ENCODE measurements at regions not wholly inside any gene's neighbourhood (a gene's known extent, or its start where the extent isn't known, plus 50 kb on each side); places are given as distances from the start of the nearest gene placed in this dataset.

DNA sequence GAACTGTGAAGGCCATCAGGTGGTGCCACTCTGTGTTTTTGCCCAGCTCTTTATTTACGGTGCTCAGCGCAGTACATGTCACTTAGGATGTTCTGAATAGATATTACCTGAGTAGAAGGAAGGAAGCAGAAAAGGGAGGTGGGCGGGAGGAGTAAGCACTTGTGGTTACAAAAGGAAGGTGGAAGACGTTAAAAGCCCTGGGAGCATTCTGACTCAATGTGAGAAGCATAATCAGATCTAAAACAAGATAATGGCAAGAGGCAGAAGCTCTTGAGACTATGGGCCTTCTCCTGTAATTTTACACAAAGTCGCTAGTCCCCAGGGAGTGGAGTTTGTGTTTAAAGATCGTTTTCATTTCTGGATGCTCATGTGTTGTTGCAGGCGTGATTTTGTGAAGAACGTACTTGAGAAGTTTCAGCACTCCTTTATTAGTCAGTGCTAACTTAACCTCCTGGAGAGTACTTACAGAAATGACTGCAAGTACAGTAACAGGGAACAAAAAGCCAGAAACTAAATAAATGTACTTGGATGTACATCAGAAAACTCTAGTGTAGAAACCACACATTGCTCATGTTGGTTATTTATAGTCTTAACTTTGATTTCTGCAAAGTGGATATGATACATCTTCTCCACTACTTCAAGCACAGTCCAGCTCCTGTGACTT, 1523.5 kb downstream of the AACS start:
- DNase-seq (ENCODE audit: low spot score), result no peak

- DNase-seq (ENCODE audit: low spot score), result no peak
Observed at GRCh38 chr12:126591533-126591932, 1526.3 kb downstream of the AACS start.

GRCh38 chr12:126601184-126602170, 1536.2 kb downstream of the AACS start:
- no peak for DNase-seq (ENCODE audit: low spot score)

DNA sequence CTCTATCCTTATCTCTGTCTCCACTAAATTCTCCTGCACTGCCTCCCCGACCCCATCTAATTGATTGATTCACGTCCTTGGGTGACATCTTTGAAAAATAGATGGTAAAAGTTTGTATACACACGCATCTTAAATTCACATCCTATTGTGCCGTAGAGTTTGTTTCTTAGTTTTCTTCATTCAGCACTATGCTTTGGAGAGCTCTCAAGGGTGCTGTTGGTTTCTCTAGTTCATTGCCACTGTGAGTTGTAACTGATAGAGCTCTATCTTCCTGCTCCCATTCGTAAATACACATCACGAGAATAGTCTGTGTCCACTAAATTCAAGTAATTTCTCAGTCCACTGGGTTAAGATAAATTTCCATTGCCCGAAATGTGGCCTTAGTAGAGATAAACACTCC, 1537.4 kb downstream of the AACS start:
- no peak for DNase-seq (ENCODE audit: low spot score)

GRCh38 chr12:126607157-126607556, 1541.9 kb downstream of the AACS start:
- DNase-seq (ENCODE audit: low spot score), result no peak

DNA sequence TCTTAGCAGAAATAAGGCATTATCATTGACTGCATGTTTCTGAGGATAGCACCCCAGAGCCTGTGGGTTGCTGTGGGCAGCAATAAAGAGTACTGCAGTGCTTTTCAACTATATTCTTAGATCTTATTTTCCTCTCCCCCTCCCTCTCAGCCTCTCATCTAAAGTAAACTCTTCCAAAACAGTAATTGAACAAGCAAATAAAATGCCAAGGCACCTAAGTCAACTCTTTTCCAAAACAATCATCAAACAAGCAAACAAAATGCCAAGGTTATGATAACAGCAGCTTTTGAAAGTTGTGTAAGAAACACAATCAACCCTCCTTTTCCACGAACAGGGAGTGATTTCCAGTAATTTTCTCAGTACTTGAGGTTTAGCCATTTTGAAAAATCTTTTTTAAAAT, 1542.6 kb downstream of the AACS start:
- DNase-seq (ENCODE audit: low spot score), result no peak

GRCh38 chr12:126608607-126609175, 1543.5 kb downstream of the AACS start:
- DNase-seq (ENCODE audit: low spot score), result no peak

GRCh38 chr12:126616441-126616840, 1551.2 kb downstream of the AACS start:
- no peak for DNase-seq (ENCODE audit: low spot score)

- DNase-seq (ENCODE audit: low spot score), result no peak
Observed at GRCh38 chr12:126617312-126617711, 1552.1 kb downstream of the AACS start.

GRCh38 chr12:126627596-126627995, 1562.4 kb downstream of the AACS start:
- no peak for DNase-seq (ENCODE audit: low spot score)

GRCh38 chr12:126636821-126637220, 1571.6 kb downstream of the AACS start:
- no peak for DNase-seq (ENCODE audit: low spot score)

GRCh38 chr12:126644236-126645020, 1579.2 kb downstream of the AACS start:
- no peak for DNase-seq (ENCODE audit: low spot score)

DNA sequence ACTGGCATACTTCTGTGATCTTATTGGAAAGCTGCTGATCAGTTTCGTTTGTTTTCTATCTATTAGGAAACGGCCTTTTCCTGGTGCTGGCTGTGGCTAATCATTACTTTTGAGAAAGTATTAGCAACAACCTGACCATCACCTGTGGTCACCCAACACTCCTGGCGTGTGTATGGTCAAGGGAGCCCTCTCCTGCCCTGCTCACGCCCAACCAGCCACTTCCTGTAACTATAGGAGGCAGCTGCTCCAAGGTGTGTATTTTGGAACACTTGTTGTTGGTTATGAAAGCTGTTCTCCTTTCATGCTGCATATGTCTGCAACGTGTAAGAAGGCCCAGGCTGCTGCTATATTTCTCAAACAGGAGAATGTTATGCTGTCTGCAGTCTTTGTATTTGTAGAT, 1582.8 kb downstream of the AACS start:
- DNase-seq (ENCODE audit: low spot score), result no peak

DNA sequence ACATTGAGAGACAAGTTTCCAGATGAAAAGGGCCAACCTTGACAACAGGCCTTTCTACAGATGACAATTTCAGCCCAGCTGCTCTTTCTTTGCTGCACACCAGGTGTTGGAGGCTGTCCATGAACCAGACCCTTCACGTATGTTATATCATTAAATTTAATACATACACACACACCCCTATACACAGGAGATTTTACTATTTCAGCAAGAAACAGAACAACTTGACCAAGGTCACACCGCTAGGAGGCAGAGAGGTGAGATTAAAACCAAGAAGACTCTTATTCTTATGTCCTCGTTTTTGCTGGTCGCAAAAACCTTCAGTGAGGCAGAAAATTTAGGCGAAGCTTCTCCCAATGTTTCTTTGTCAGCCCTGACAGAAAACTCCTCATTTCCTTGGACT, 1585.9 kb downstream of the AACS start:
- no peak for DNase-seq (ENCODE audit: low spot score)

- peak; percentile 10 for DNase-seq (ENCODE audit: low spot score)
Observed at GRCh38 chr12:126663304-126664094, 1598.3 kb downstream of the AACS start.

GRCh38 chr12:126667339-126667738, 1599.6 kb upstream of the TMEM132C start:
- no peak for DNase-seq (ENCODE audit: low spot score)

GRCh38 chr12:126668538-126668937, 1598.4 kb upstream of the TMEM132C start:
- no peak for DNase-seq (ENCODE audit: low spot score)

GRCh38 chr12:126668961-126669360, 1598.0 kb upstream of the TMEM132C start:
- DNase-seq (ENCODE audit: low spot score), result no peak

DNA sequence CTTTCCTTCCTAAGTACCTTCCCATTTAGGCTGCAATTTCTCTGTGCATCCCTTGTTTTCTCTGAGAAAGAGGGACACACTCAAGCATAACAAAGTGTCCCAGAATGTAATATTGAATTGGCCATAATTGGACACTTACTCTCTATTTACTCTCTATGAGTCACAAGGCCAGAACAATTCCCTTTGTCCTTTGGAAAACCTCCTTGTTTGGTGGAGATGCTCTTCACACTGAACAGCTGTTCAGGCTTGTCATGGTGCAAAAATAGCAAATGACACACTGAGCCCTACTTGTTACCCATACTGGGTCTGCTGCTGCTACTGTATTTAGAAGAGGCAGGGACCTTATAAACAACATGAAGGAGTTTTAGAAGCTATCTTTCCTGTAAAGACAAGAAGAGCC, 1590.5 kb upstream of the TMEM132C start:
- DNase-seq (ENCODE audit: low spot score), result no peak

- no peak for DNase-seq (ENCODE audit: low spot score)
Observed at GRCh38 chr12:126681676-126682075, 1585.3 kb upstream of the TMEM132C start.

GRCh38 chr12:126684703-126685102, 1582.3 kb upstream of the TMEM132C start:
- DNase-seq (ENCODE audit: low spot score), result no peak
